ENCODE measurements at regions not wholly inside any gene's neighbourhood (a gene's known extent, or its start where the extent isn't known, plus 50 kb on each side); places are given as distances from the start of the nearest gene placed in this dataset.

DNA sequence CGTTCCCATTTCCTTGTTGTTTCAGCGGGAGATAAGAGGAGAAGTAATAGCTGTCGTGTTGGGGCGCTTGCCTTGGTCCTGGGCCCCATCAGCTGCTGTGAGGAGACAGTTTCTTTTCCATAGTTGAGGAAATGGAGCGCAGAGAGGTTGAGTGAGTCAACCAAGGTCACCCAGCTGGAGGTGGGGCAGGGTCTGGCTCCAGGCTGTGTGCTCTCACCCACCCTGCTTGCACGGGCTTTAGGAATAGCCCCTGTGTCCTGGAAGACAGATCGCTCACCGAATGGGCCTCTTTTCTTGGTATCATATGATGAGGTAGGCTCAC lies 165.7 kb upstream of the RTL1 start:
- DNase-seq, result no peak

DNA sequence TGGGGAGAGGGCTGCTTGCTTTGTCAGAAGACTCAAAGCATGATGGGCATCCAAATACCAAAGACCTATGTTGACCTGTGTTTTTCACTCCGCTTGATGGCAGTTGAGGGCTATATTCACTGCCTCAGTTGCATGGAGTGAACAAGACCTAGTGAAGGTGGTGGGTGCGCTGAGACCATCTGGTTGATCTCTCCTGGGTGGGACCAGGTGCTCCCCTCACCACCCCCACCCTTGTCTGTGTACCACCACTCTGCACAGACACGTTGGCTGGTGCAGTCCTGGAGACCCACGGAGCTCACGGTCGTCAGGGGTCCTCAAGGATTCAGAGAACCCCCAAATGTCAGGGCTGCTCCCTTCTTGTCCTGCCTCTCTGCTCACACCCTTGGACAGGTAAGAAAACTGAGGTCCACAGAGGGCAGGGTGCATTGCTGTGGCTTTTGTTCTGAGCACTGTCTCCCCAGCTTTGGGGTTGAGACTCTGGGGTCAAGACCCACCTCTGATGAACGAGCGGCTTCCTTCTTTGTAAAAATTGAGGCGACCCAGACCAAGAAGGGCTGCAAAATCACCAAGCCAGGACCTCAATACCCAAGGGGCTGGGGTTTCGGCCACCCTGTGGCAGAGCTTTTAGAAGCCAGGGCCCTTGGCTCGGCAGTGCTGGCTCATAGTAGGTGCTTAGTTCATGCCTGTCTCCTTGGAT lies 166.3 kb upstream of the RTL1 start:
- no peak for DNase-seq

DNA sequence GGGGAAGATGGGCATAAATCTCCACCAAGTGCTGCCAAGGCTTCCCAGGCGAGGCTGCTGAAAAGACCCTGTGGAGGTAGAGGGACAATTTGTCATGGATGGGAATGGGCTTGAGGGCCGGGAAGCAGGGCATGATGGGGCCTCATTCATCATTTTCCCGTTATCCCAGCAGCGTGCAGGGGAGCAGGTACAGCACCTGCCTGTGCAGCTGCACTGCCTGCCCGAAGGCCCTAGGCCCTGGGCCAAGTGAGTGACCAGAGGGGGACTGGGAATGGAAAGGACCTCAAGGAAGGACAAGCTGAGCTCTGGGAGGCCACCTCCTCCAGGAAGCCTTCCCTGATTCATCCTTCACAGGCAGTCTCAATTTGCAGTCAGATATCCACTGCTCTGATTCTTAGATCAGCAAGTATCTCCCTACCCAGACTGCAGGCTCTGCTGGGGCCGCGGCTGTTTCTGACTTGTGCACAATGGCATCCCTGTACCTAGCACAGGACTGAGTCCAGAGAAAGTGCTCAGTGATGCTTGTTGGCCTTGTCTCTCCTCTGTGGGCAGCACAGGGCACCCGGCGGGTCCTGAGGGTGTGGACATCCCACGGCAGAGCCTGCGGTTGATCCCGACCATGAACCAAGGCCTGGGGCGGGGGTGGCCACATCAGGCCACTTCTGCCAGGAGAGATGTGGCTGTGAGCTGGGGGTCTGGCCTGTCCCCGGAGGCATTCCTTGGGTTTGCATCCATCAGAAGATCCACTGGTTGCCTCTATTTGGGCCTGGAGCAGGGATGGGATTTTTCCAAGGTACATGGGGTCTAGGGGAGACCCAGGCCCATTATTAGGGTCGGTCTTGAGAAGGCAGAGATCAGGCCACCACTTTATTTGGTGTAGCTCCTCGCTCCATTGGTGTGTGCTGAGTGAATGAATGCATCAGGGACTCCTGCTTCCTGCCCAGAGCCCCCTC lies 167.3 kb upstream of the RTL1 start:
- DNase-seq, result no peak

DNA sequence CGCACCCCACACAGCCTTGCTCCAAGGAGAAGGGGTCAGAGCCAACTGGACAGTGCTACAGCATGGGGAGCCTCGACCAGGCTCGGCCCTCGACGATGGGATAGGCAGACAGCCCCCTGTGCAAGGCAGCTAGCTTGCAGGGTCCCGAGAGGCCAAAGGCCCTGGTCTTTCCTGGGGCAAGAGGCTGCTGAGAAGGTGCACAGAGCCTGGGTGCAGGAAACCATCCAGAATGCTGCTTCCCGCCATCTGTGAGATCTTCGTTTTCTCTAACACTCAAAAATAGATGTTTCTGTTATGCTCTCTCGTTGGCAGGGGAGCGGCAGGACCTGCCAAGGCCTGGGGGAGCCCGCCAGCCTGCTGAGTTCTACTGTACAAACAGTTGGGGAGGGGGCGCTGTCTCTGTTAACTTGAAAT lies 168.0 kb upstream of the RTL1 start:
- DNase-seq, result no peak

DNA sequence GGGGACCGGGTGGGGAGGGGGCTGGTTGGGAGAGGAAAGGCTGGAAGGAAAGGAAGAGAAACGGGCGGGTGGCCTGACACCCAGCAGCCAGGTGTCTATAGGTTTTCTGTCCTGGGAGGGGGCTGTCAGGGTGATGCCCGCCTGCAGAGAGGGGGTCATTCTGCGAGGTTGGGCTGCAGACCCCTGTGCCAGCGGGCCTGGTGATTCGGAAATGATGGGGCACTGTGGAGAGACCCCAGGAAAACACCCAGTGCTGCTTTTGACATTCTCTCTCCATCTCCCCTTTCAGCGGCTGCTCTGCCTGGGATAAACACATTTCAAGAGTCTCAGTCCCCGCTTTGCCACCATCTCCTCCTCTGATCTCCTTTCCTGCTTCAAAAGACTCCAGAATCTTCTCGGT lies 168.5 kb upstream of the RTL1 start:
- no peak for DNase-seq

DNA sequence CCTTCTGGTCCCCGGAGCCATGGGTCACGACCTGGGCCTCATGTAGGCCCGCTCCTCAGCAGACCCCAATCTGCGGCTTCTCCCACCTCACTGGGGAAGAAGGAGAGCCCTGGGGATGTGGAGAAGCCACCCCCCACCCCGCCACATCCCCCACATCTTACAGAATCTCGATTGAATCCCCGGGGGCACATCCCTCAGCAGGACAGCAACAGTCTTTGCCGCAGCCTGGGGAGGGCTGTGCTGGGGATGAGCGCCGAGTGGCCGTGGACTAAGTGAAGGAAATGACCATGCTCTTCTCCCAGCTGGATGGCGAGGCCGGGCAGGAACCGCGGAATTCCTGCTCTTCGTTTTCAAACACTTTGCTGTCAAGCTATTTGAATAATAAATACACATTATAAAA lies 169.0 kb upstream of the RTL1 start:
- no peak for DNase-seq

DNA sequence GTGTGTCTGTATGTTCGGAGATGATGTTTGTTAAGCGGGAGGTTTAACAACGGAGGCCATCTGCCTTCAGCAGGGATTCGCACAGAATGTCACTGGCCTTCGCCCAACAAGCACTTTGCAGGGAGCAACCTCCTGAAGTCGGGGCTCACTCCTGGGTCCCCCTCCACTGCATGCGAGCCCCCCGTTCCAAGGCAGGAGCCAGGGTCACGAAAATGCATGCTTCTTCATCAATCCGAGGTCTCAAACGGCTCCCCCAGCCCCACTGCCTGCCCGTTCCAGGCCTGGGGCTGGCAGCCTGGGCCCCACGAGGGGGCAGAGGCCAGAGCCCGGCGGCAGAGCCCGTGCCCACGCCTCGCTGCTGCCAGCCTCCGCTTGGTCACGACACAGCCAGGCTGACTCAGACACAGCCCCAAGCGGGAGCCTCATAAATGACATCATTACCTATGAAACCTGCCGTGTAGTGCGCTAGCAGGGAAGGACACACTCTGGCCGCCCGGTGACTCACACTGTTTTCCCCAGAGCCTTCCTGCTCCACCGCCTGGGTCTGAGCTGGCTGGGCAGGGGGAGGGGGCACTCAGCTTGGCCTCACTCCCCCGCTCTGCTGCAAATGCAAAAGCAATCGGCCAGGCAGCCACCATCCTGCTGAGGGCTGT lies 169.5 kb upstream of the RTL1 start:
- DNase-seq, result peak; percentile 96

DNA sequence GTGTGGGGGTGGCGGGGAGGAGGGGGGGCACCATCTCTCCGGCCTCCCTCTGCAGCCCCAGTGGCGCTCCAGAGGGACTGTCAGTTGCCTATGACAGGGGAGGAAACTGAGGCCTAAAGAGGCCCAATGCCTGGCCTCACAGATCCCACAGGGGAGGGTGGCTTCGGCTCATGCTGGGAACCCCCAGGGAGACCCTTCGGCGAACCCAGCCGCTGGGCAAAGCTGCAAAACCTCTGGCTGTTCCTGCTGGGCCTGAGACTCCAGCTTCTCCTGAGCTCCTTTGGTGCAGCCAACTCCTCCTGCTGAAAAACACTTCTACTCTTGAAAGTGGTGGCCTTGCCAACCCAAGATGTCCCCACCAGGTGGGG lies 170.1 kb upstream of the RTL1 start:
- DNase-seq, result no peak

DNA sequence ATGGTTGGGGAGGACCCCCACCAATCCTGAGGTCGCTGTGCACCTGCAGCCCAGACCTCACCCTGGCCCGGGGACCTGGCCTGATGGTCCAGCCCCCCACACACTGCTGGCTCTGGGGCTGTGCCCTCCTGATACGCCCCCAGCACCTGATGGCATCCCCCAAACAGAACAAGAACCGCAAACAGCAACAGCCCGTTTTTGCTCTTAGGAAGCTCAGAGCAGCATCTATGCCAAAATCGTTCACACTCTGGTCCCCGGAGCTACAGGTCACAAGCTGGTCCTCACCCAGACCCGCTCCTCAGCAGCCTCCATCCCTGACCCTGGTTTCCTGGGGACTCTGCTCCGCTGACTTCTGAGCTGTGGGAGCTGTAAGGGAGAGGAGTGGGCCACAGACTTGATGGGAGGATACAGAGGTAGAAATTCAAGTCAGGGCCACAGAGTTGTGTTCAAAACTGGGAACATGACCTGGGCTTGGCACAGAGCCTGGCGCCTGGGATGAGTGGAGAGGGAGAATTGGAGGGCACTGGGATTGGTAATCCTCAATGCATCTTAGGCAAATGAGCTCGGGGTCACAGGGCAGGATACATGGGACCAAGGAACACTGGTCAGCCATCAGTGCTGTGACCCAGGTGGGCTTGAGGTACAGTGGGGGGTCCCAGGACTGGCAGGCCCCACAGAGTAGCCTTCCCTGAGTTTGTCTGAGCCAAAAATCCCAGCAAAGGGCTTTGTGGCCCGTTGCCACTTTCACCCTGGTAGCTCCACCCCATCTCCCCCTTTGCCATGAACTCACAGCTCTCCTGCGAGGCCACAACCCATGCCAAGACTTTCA lies 170.9 kb upstream of the RTL1 start:
- no peak for DNase-seq

DNA sequence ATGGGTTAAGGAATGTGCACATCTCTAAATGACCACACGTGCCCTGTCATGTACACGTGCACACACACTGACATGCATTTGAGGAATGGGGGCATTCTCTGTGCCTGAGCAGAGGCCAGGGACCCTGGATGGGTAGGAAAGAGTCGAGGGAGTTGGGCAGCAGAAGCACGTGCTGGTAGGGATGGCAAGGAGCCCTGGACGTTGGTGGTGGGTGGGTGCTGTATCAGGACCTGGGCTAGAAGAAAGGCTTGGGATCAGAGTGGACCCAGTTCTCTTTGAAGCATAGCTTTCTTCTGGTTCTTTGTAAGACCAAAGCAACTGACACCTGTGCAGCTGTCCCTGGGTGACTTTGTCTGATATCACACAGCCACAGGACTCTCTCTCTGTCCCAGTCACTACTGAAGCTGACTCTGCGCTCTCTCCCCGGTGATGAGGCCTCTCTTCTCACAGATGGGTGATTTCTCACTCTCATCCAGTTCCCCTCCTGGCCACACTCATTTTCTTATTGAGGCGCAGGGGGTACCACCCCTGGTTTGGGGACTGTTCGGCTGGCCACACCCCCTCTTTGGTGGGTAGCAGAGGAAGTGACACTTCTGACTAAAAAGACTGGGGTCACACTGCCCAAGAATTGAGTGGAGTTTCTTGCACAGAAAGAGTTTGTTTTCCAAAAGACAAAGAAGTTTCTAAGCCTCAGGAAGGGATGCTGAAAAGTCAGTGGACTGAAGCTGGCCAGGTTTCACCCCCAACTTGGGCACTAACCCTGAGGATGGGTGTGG lies 171.7 kb upstream of the RTL1 start:
- peak; percentile 14 for DNase-seq

DNA sequence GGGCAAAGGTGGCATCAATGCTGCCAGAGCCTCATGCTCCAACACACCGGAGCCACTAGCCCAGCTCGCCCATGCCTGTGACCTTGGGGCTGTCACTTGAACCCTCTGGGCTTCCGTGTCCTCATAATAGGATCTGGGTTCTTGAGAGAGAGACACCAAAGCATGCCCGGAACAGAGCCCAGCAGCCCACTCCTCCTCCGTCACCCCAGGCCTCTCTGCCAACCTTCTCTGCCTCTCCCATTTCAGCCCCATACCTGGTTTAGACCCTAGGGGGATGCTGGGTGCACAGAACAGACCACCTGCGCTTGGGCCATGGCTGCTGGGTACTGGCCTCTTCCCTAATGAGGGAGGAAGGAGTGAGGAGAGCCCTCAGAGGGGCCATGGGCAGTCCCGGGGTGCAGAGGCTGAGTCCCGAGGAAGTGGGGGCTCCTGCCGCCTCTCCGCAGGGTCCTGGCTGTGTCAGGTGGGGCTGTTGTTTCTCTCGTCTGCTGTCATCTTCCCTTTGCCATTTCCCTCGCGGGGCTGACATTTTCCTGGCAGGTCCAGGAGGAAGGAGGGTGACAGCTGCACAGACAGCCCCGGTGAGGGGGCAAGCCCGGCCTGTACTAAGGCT lies 172.4 kb upstream of the RTL1 start:
- DNase-seq, result no peak

DNA sequence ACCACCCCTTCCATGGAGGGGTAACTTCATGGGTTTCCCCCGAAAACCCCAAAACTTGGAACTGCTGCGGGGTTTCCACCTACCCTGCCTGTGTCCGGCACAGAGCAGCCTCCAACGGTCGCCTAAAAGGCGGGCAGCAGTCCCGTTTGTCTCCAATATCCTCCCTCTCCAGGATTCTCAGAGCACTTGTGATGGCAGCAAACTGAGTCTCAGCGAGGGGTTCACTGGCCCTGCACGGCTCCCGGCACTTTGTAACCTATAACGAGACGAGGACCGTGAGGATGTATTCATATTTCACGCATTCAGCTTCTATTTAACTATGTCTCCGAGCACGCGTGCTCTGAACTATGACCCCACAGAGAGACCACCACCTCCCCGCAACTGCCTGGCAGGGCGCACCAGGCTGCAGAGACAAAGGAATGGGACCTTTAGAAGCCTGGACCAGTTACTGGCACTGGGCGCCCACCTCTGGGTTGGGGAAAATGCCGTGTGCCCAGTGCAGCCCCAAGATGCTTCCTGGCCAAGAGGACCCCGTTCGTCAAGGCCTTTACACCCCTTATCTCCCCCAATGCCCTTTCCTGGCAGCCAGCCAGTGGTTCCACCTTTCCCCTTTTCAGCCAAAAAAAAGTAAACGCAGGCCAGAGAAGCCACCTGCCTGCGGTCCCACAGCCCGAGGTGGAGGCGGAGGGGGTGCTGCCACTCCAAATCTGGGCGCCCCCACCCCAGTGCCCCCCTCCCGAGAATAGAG lies 173.1 kb upstream of the RTL1 start:
- DNase-seq, result no peak

DNA sequence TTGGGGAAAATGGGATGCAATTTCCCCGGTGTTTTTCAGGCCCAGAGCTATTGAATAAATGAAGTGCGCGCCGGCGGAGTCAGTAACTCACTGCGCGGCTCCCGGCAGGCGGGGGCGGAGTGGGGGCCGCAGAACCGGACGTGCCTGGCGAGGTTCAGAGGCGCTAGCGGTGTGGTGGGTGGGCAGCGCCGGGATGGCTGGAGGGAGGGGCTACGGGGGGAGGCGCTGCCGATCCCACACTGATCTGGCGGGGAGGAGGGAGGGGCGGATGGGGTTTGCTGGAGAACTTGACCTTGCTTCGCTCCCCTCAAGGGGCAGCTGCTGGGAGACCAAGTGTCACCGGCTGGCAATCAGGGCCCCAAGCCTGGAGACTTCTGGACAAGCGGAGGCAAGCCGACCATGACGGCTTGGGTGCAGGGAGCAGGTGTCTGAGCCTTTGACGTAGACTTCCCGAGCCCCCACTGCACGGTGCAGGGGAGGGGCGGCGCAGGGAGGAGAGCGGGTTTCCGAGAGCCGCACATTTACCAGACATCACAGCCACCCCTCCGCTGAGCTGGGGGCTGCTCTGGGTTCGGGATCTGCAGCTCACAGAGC lies 174.1 kb upstream of the RTL1 start:
- DNase-seq, result peak; percentile 33

DNA sequence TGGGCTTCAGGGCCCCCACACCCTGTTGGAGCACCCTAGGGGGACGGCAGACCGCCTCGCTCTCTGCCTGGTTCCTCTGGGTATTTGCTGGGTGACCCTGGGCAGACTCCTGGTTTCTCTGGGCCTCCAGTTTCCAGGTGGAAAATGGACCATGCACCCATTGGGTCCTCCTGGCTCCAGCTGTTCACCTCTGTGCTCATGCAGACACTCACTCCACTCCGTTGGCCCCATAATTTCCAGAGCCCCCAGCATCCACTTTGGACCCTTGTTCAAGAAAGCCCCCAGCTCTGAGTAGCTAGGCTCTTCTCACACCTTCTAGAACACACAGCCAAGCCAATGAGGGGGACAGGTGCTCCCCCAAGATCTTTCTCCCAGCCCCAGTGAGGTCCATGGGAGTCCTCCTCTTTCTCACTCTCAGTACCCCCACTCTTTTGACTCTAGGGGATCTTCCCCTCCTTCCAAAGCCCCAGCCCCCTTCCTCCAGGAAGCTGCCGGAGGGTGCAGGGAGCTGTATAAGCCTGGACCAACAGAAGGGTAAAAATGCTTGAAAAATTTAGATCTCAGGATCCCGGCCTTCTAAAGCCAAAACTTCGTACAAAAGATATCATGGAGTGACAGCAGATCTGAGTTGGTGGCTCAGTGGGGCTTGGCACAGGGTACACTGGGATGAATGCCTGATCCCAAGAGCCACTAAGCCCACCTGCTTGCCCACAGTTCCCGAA lies 174.8 kb upstream of the RTL1 start:
- no peak for DNase-seq

DNA sequence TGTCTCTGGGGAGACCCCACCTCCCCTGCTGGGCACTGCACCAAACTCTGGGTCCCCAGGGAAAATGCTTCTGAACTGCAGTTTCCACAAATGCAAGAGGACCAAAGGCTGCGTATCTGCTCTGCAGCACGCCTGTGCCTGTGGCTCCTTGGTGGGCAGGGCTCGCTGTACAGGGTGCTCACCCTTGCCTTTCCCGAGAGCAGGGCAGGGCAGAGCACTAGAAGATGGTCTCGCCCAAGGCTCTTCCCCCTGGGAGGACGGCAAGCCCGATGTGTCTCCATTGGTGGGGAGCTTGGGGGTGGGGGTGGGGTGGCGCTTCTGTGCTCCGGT lies 175.3 kb upstream of the RTL1 start:
- DNase-seq, result no peak

DNA sequence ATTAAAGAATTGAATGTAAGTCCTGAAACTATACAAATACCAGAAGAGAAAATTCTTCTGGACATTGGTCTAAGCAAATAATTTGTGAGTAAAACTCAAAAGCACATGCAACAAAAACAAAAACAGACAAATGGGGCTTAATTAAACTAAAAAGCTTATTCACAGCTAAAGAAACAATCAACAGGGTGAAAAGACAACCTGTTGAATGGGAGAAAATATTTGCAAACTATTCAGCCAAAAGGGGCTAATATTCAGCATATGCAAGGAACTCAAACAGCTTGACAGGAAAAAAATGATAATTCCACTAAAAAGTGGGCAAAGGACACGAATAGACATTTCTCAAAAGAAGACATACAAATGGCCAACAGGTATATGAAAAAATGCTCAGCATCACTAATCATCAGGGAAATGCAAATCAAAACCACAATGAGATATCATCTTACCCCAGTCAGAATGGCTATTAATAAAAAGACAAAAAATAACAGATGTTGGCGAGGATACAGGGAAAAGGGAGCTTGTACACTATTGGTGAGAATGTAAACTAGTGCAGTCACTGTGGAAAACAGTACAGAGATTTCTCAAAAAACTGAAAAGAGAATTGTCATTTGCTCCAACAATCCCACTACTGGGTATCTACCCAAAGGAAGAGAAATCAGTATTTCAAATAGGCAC lies 177.5 kb upstream of the RTL1 start:
- DNase-seq, result no peak

DNA sequence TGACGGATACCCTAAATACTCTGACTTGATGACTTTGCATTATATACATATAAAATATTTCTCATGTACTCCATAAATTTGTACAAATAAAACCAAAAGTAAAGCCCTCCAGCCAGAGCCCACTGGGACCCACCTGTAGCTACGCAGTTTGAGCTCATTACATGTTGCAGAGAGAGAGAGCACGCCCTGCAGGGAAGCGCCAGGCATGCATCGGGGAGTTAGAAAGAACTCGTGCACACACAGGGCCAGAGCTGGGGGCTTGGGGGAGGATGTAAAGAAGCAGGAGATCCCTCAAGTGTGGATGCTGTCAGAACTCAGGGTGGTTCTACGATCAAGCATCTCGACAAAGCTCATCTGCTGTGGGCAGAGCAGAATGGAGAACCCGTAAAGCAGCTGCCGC lies 178.5 kb upstream of the RTL1 start:
- DNase-seq, result no peak

DNA sequence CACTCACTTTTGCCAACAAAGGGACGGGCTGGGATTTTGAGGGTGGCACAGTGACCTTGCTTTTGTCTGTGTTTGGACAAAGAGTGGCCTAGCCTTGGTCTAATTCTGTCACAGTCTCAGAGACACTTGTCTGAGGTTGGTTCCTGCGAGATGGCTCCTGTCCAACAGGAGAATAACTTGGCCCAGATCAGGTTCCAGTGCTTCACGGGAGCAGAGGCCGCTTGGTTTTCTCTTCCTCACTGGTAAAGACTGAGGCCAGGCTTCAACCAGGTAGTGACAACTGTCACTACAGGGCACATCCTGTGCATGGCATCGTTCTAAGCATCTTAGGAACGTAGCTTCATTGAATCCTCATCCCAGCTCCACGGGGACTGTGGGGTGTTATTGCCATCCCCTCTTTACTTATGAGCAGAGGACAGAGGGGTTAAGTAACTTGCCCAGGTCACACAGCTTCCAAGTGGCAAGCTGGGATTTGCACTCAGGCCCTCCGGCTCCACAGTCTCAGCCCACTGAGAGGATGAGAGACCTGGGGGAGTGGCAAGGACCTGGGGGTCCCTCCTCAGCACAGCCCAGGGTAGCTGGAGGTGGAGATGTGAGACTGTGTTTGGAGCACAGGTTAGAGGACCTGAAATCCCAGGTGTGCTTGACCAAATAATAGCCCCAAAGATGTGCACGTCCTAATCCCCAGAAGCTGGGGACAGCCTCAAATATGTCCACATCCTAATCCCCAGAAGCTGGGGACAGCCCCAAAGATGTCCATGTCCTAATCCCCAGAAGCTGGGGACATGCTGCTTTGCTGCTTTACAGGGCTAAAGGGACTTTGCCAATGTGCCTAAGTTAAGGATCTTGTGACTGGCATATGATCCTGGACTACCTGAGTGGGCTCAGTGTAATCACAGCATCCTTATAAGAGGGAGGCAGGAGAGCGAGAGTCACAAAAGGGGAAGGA lies 179.2 kb upstream of the RTL1 start:
- DNase-seq, result no peak

Data from fibroblast of skin of right quadriceps (primary cell).